HepG2 (cell line): ENCODE measurements at regions not wholly inside any gene's neighbourhood (a gene's known extent, or its start where the extent isn't known, plus 50 kb on each side); places are given as distances from the start of the nearest gene placed in this dataset.

Experiments used
- ATAC-seq: fragments of 200-7000 bp; cut with Tn5 transposase; 3 replicates; pipeline ENCODE4 v1.9.1; 2020; ENCODE audit warnings: mild to moderate bottlenecking, moderate library complexity
- BruUV-seq: library from RNA; stranded (reverse); fragments of 400-500 nt; replicated peaks from 2 replicates; lab custom pipeline; 2021; lab: Mats Ljungman, UMichigan
- CTCF ChIA-PET: fragments of 300-600 bp; formaldehyde crosslinking; extraction: SDS; loops from one replicate; lab custom pipeline; 2021; ENCODE audit warnings: low total read pairs, inconsistent platforms, low intra/inter-chr PET ratio; lab: Yijun Ruan, JAX
- POLR2A ChIA-PET: fragments of 350-600 bp; sonication (Branson Sonifier 250); formaldehyde crosslinking; loops from one replicate; lab custom pipeline; 2020; ENCODE audit warnings: antibody characterized with exemption, inconsistent platforms; lab: Yijun Ruan, JAX
- DNase-seq: peaks from one replicate; pipeline ENCODE4 v3.0.0-alpha.2; 2015; ENCODE audit warnings: low spot score
- FAIRE-seq: peaks from 3 replicates; lab custom pipeline; 2011; peaks lifted over from hg19 to GRCh38; lab: Jason Lieb, UNC
- H2AFZ ChIP-seq: one replicate; pipeline ENCODE4 v1.6.1; 2011; ENCODE audit warnings: low read length, inconsistent platforms
- H3K27ac ChIP-seq: fragments of 300-600 bp; 3 replicates; pipeline ENCODE4 v1.8.0; 2011; ENCODE audit warnings: mixed run types, mild to moderate bottlenecking, mixed read lengths, low read length, inconsistent platforms; ENCODE audit not compliant: insufficient read depth; ENCODE audit errors: extremely low read length
- H3K27me3 ChIP-seq, 2 experiments: fragments of 200-600 bp in 1 of 2; 2 replicates in 1 of 2; 3 replicates in 1 of 2; pipeline versions ENCODE4 v1.6.0 to v1.8.0; 2011; ENCODE audit warnings: low read length in 2 of 2, mild to moderate bottlenecking in 2 of 2, moderate library complexity in 2 of 2, inconsistent platforms in 1 of 2; ENCODE audit not compliant: insufficient read depth in 2 of 2, control insufficient read depth in 1 of 2
- H3K36me3 ChIP-seq, 2 experiments: fragments of 200-600 bp in 1 of 2; replicated peaks in 1 of 2; 2 replicates in 1 of 2; 3 replicates in 1 of 2; pipeline versions ENCODE4 v1.5.1 to v1.8.0; 2011; ENCODE audit warnings: low read length in 2 of 2, inconsistent platforms in 1 of 2; ENCODE audit not compliant: insufficient read depth in 2 of 2, control insufficient read depth in 1 of 2
- H3K4me1 ChIP-seq: 2 replicates; pipeline ENCODE4 v1.5.1; 2012; ENCODE audit warnings: low read length, inconsistent platforms; ENCODE audit not compliant: insufficient read depth
- H3K4me2 ChIP-seq: 2 replicates; pipeline ENCODE4 v1.6.0; 2011; ENCODE audit warnings: low read depth, low read length, inconsistent platforms
- H3K4me3 ChIP-seq, 3 experiments: fragments of 200-600 bp in 1 of 3; sonication (generic), shearing (Covaris generic) in 1 of 3; replicated peaks in 1 of 3; 2 replicates each; pipeline ENCODE4 v1.5.1; 2011 to 2016; ENCODE audit warnings: low read length in 3 of 3, inconsistent platforms in 2 of 3, low read depth in 2 of 3, mild to moderate bottlenecking in 2 of 3, control low read depth in 1 of 3, mixed read lengths in 1 of 3; ENCODE audit not compliant: insufficient read depth in 1 of 3
- H3K79me2 ChIP-seq: one replicate; pipeline ENCODE4 v1.6.1; 2011; ENCODE audit warnings: low read length, inconsistent platforms; ENCODE audit not compliant: insufficient read depth
- H3K9ac ChIP-seq: 2 replicates; pipeline ENCODE4 v1.6.0; 2011; ENCODE audit warnings: mild to moderate bottlenecking, low read depth, low read length, inconsistent platforms; ENCODE audit not compliant: insufficient read depth
- H3K9me3 ChIP-seq: 2 replicates; pipeline ENCODE4 v1.5.1; 2012; ENCODE audit warnings: mild to moderate bottlenecking, low read length
- H4K20me1 ChIP-seq: 2 replicates; pipeline ENCODE4 v1.6.0; 2011; ENCODE audit warnings: inconsistent platforms, mild to moderate bottlenecking, low read length, moderate library complexity; ENCODE audit not compliant: insufficient read depth
- CREB1 ChIP-seq, 2 experiments: fragments of 450-650 bp in 1 of 2; IDR thresholded peaks; 2 replicates each; pipeline ENCODE4 v1.6.1; 2016 to 2017; ENCODE audit warnings: control low read depth in 1 of 2, mild to moderate bottlenecking in 1 of 2, missing compliant biosample characterization in 1 of 2, missing genetic modification characterization in 1 of 2
- GZF1 ChIP-seq: sonication (generic); formaldehyde crosslinking; IDR thresholded peaks from 2 replicates; pipeline ENCODE4 v1.5.1; 2020; ENCODE audit warnings: mild to moderate bottlenecking, missing genetic modification reagents
- IKZF4 ChIP-seq: sonication (generic); formaldehyde crosslinking; IDR thresholded peaks from 2 replicates; pipeline ENCODE4 v1.5.1; 2020; ENCODE audit warnings: borderline replicate concordance, mild to moderate bottlenecking, low read depth, missing genetic modification reagents; ENCODE audit errors: not compliant biosample characterization
- KLF13 ChIP-seq: sonication (generic); formaldehyde crosslinking; IDR thresholded peaks from 2 replicates; pipeline ENCODE4 v1.4.0; 2020; ENCODE audit warnings: mild to moderate bottlenecking, missing genetic modification reagents
- RERE ChIP-seq: IDR thresholded peaks from 2 replicates; pipeline ENCODE4 v1.6.1; 2016; ENCODE audit warnings: low read depth, missing genetic modification reagents, missing compliant biosample characterization
- ZNF18 ChIP-seq: sonication (generic); formaldehyde crosslinking; IDR thresholded peaks from 2 replicates; pipeline ENCODE4 v1.8.0; 2022; ENCODE audit warnings: mild to moderate bottlenecking, missing genetic modification reagents; ENCODE audit not compliant: insufficient replicate concordance
- ZNF24 ChIP-seq: fragments of 450-650 bp; IDR thresholded peaks from 2 replicates; pipeline ENCODE4 v1.6.1; 2017; ENCODE audit warnings: antibody characterized with exemption, mild to moderate bottlenecking
- ZNF274 ChIP-seq: sonication (generic); formaldehyde crosslinking; IDR thresholded peaks from 2 replicates; pipeline ENCODE4 v1.5.1; 2020; ENCODE audit warnings: mild to moderate bottlenecking, missing genetic modification reagents
- ZNF556 ChIP-seq: sonication (generic); formaldehyde crosslinking; IDR thresholded peaks from 2 replicates; pipeline ENCODE4 v1.4.0; 2020; ENCODE audit warnings: mild to moderate bottlenecking, missing genetic modification reagents, borderline replicate concordance
- ZNF703 ChIP-seq: sonication (generic); formaldehyde crosslinking; IDR thresholded peaks from 2 replicates; pipeline ENCODE4 v1.5.1; 2020; ENCODE audit warnings: missing genetic modification reagents, mild to moderate bottlenecking, moderate library complexity, borderline replicate concordance
- ZSCAN30 ChIP-seq: sonication (generic); formaldehyde crosslinking; IDR thresholded peaks from 2 replicates; pipeline ENCODE4 v1.5.0; 2020; ENCODE audit warnings: mild to moderate bottlenecking, missing genetic modification reagents
- WGBS: methylation state at CpG from one replicate; pipeline ENCODE4 v1.1.6; 2017; ENCODE audit warnings: low lambda C conversion rate; 5-methylcytosine and 5-hydroxymethylcytosine counted together
- in situ Hi-C: cut with HindIII; loops from 2 replicates; pipeline ENCODE4 v1.10.0; 2017; ENCODE audit warnings: low pct_unique_long_range_greater_than_20kb; ENCODE audit not compliant: extremely low pct_ligation_motif_present
- intact Hi-C: fragments of 100-400 bp; cut with micrococcal nuclease; formaldehyde crosslinking; loops from one replicate; pipeline ENCODE4 v1.10.0; 2022; ENCODE audit not compliant: unreplicated experiment
- TF ChIP-seq, protein P1 (sequence below): conservative IDR thresholded peaks from 2 replicates; pipeline ENCODE4 v1.6.1; 2018; ENCODE audit warnings: missing genetic modification reagents

- ChIA-PET CTCF (no interaction called here), POLR2A (no interaction called here)
- Histone ChIP-seq H3K36me3 (no peaks in the 10 kb centered on the region), H3K27me3 (no peaks in the 10 kb centered on the region), H3K9ac (no peak overlapping the region), H3K4me1 (no peaks in the 10 kb centered on the region), H3K4me2 (no peak overlapping the region), H3K4me3 (no peak overlapping the region), H3K9me3 (no peaks in the 10 kb centered on the region), H3K79me2 (no peaks in the 10 kb centered on the region), H3K27ac (no peak overlapping the region), H2AFZ (no peak overlapping the region), H4K20me1 (no peaks in the 10 kb centered on the region)
- intact Hi-C loops, result no loop called here
- FAIRE-seq (no peak), DNase-seq (no peak), ATAC-seq (no peak)
- in situ Hi-C loops, result no loop called here
- WGBS, result 29% methylated on average over 3 of the region's 3 CpGs
- no TSS peak for BruUV-seq
- TF ChIP-seq GZF1 (CRISPR knock-in tag), result no peak
- no peak for TF ChIP-seq ZNF274
- TF ChIP-seq KLF13 (CRISPR knock-in tag), result no peak
- TF ChIP-seq, protein P1, sequence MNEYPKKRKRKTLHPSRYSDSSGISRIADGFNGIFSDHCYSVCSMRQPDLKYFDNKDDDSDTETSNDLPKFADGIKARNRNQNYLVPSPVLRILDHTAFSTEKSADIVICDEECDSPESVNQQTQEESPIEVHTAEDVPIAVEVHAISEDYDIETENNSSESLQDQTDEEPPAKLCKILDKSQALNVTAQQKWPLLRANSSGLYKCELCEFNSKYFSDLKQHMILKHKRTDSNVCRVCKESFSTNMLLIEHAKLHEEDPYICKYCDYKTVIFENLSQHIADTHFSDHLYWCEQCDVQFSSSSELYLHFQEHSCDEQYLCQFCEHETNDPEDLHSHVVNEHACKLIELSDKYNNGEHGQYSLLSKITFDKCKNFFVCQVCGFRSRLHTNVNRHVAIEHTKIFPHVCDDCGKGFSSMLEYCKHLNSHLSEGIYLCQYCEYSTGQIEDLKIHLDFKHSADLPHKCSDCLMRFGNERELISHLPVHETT (CRISPR knock-in tag), result no peak
- no peak for TF ChIP-seq CREB1 (IDR thresholded peaks at IDR 0.05)
- no peak for TF ChIP-seq CREB1 (CRISPR knock-in tag; IDR thresholded peaks at IDR 0.05)
- no peak for TF ChIP-seq ZNF24
- no peak for TF ChIP-seq ZNF703 (CRISPR knock-in tag)
- TF ChIP-seq IKZF4 (CRISPR knock-in tag), result no peak
- TF ChIP-seq ZNF18 (CRISPR knock-in tag), result no peak
- no peak for TF ChIP-seq ZNF556 (CRISPR knock-in tag)
- no peak for TF ChIP-seq ZSCAN30 (CRISPR knock-in tag)
- no peak for TF ChIP-seq RERE
These were observed 468.1 kb upstream of the IGFBP3 start for GRCh38 chr7:46389146-46389545.
